MM.1S (cell line): ENCODE measurements at regions not wholly inside any gene's neighbourhood (a gene's known extent, or its start where the extent isn't known, plus 50 kb on each side); places are given as distances from the start of the nearest gene placed in this dataset.

Experiments
- DNase-seq: peaks from one replicate; pipeline ENCODE4 v3.0.0-alpha.2; 2015
- H2AFZ ChIP-seq: fragments of 300-600 bp; sonication (generic); 2 replicates; pipeline ENCODE4 v1.6.0; 2016; ENCODE audit warnings: antibody characterized with exemption, low read length
- H3F3A ChIP-seq: fragments of 300-600 bp; sonication (generic); 2 replicates; pipeline ENCODE4 v1.6.1; 2016; ENCODE audit warnings: mild to moderate bottlenecking, antibody characterized with exemption, low read length, moderate library complexity, mixed read lengths; ENCODE audit not compliant: insufficient read depth
- H3K27ac ChIP-seq: fragments of 300-600 bp; sonication (generic); 2 replicates; pipeline ENCODE4 v1.5.1; 2016; ENCODE audit warnings: mild to moderate bottlenecking, low read length
- H3K27me3 ChIP-seq: fragments of 300-600 bp; sonication (generic); replicated peaks from 2 replicates; pipeline ENCODE4 v1.6.0; 2016; ENCODE audit warnings: low read length; ENCODE audit not compliant: insufficient read depth
- H3K36me3 ChIP-seq: fragments of 300-600 bp; sonication (generic); replicated peaks from 2 replicates; pipeline ENCODE4 v1.6.1; 2016; ENCODE audit warnings: mild to moderate bottlenecking, low read length, mixed read lengths; ENCODE audit not compliant: insufficient read depth
- H3K4me1 ChIP-seq: fragments of 300-600 bp; sonication (generic); 2 replicates; pipeline ENCODE4 v1.6.1; 2016; ENCODE audit warnings: low read length, mixed read lengths
- H3K4me2 ChIP-seq: fragments of 300-600 bp; sonication (generic); 2 replicates; pipeline ENCODE4 v1.6.0; 2016; ENCODE audit warnings: low read depth, low read length
- H3K4me3 ChIP-seq: fragments of 300-600 bp; sonication (generic); 2 replicates; pipeline ENCODE4 v1.5.1; 2016; ENCODE audit warnings: low read length, mixed read lengths
- H3K79me2 ChIP-seq: fragments of 300-600 bp; sonication (generic); 2 replicates; pipeline ENCODE4 v1.6.1; 2016; ENCODE audit warnings: mixed run types, low read length, mixed read lengths
- H3K9ac ChIP-seq: fragments of 300-600 bp; sonication (generic); 2 replicates; pipeline ENCODE4 v1.6.1; 2016; ENCODE audit warnings: low read length, mixed read lengths
- H3K9me2 ChIP-seq: fragments of 300-600 bp; sonication (generic); replicated peaks from 2 replicates; pipeline ENCODE4 v1.6.1; 2016; ENCODE audit warnings: mild to moderate bottlenecking, low read length, mixed read lengths; ENCODE audit not compliant: insufficient read depth
- H3K9me3 ChIP-seq: fragments of 300-600 bp; sonication (generic); replicated peaks from 2 replicates; pipeline ENCODE4 v1.6.1; 2016; ENCODE audit warnings: mild to moderate bottlenecking, low read length, mixed read lengths; ENCODE audit not compliant: insufficient read depth
- H4K20me1 ChIP-seq: fragments of 300-600 bp; sonication (generic); 2 replicates; pipeline ENCODE4 v1.6.1; 2016; ENCODE audit warnings: mild to moderate bottlenecking, low read length, moderate library complexity, mixed read lengths; ENCODE audit not compliant: insufficient read depth
- EZH2 ChIP-seq: fragments of 300-600 bp; sonication (generic); optimal IDR thresholded peaks from 2 replicates; pipeline ENCODE3; 2017; ENCODE audit warnings: low read depth, mild to moderate bottlenecking, antibody characterized with exemption, low read length, mixed read lengths
- EZH2phosphoT487 ChIP-seq: fragments of 300-600 bp; sonication (generic); IDR thresholded peaks from 2 replicates; pipeline ENCODE4 v1.6.1; 2018; ENCODE audit warnings: antibody characterized with exemption, low read length
- TF ChIP-seq, protein P1 (sequence below): fragments of 300-600 bp; sonication (generic); IDR thresholded peaks from 2 replicates; pipeline ENCODE4 v1.5.1; 2016; ENCODE audit warnings: antibody characterized with exemption, low read length, mixed read lengths

DNA sequence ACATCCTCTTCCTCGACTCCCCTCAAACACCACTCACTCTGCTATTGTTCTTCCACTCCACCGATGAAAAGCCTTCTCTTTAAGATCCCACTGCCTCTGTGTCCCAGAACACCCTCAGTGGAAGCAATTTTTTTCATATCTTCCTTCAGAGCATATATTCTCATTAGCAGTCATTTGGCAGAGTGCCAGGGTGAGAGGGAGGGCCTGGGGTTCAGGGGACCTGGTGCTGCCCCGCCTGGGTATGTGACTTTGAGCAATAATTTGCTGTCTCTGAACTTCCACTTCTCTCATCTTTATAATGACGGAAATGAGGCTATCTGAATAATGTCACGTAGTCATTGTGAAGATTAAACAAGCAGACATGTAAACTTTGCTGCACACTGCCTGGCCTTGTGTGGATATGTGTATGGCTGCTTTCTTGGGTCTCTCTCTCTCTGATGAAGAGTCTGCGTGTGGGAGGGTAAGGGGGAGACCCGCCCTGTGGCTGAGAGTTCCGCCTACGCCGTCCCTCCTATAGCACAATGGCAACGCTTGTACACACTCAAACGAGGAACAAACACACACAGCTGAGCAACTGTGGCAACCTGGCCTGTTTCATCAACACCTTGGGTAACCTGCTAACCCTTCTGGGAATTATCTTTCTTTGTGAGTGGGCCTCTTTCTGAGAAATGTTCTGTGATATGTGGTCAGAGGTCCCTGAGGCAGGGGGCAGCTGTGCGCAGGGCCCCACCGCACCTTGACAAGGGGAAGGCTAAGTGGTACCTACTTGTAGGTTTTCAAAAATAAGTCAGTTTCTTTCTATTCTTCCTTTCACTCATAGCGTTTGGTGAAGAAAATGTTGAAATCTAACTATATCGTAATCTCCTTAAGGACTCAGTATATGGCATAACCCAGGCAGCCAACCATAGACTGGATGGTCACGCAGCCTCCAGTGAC lies 369.8 kb downstream of the SV2B start:
- Histone ChIP-seq H3K4me1 (peaks cover 16% of the 10 kb centered on the region), H3K9ac (no peak overlapping the region), H3K4me3 (no peak overlapping the region), H3F3A (peaks cover 2% of the 10 kb centered on the region; the same call in 1 of the 2 replicates), H3K27ac (no peak overlapping the region), H3K4me2 (no peak overlapping the region), H3K79me2 (no peaks in the 10 kb centered on the region), H3K27me3 (no peaks in the 10 kb centered on the region), H3K9me3 (no peaks in the 10 kb centered on the region), H3K36me3 (no peaks in the 10 kb centered on the region), H2AFZ (no peak overlapping the region), H3K9me2 (no peaks in the 10 kb centered on the region), H4K20me1 (no peaks in the 10 kb centered on the region)
- no peak for TF ChIP-seq EZH2phosphoT487
- TF ChIP-seq, protein P1, sequence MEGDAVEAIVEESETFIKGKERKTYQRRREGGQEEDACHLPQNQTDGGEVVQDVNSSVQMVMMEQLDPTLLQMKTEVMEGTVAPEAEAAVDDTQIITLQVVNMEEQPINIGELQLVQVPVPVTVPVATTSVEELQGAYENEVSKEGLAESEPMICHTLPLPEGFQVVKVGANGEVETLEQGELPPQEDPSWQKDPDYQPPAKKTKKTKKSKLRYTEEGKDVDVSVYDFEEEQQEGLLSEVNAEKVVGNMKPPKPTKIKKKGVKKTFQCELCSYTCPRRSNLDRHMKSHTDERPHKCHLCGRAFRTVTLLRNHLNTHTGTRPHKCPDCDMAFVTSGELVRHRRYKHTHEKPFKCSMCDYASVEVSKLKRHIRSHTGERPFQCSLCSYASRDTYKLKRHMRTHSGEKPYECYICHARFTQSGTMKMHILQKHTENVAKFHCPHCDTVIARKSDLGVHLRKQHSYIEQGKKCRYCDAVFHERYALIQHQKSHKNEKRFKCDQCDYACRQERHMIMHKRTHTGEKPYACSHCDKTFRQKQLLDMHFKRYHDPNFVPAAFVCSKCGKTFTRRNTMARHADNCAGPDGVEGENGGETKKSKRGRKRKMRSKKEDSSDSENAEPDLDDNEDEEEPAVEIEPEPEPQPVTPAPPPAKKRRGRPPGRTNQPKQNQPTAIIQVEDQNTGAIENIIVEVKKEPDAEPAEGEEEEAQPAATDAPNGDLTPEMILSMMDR, result no peak
- no peak for TF ChIP-seq EZH2
- DNase-seq, result no peak

DNA sequence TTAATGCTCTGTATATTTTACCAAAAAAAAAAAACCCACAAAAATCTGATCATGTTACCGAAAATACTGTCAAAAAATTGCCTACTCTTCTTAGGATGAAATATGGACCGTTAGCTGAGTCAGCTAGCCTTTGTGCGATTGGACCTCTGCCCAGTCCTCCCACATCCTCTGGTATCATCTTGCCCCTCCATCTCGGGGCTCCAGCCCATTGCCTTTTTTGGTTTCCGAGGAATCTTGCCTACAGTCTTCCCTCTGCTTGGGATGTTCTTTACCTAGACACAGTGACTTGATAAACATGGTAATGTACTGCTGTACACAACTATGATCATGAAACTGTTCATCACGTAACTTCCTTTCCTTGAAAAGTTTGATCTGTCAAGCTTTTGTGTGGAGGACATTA lies 371.4 kb downstream of the SV2B start:
- no peaks in the 10 kb centered on the region for H3K79me2 ChIP-seq
- no peaks in the 10 kb centered on the region for H3K9me3 ChIP-seq
- H3K36me3 ChIP-seq, result no peaks in the 10 kb centered on the region
- H3K9ac ChIP-seq, result no peak overlapping the region
- H2AFZ ChIP-seq, result no peak overlapping the region
- H3K27ac ChIP-seq, result no peak overlapping the region
- peaks cover 2% of the 10 kb centered on the region; the same call in 1 of the 2 replicates for H3F3A ChIP-seq
- no peaks in the 10 kb centered on the region for H3K9me2 ChIP-seq
- no peak for DNase-seq
- H4K20me1 ChIP-seq, result no peaks in the 10 kb centered on the region
- TF ChIP-seq, protein P1, result no peak
- TF ChIP-seq EZH2phosphoT487 (no peak), EZH2 (no peak)
- peaks cover 16% of the 10 kb centered on the region for H3K4me1 ChIP-seq
- no peak overlapping the region for H3K4me3 ChIP-seq
- H3K27me3 ChIP-seq, result no peaks in the 10 kb centered on the region
- no peak overlapping the region for H3K4me2 ChIP-seq

DNA sequence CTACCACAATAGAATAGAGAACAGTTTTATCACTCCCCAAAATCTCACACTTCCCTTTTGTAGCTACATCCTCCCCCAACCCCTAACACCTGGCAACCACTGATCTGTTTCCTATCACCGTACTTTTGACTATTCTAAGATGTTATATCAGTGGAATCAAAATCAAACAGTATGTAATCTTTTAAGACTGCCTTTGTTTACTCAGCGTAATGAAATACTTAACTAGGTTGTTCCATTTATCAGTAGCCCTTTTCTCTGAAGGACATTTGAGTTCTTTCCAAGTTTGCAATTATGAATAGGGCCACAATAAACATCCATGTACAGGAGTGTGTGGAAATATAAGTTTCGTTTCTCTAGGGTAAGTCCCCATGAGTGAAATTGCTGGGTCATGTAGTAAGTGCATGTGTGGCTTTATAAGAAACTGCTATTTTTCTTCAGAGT lies 372.3 kb downstream of the SV2B start:
- no peak overlapping the region for H2AFZ ChIP-seq
- peak; percentile 60 for DNase-seq
- TF ChIP-seq EZH2phosphoT487, result no peak
- no peak for TF ChIP-seq EZH2
- TF ChIP-seq, protein P1, result no peak
- H3F3A ChIP-seq, result peaks cover 2% of the 10 kb centered on the region; the same call in 1 of the 2 replicates
- H3K36me3 ChIP-seq, result no peaks in the 10 kb centered on the region
- no peak overlapping the region for H3K4me3 ChIP-seq
- H3K9me2 ChIP-seq, result no peaks in the 10 kb centered on the region
- H3K27ac ChIP-seq, result peak overlapping the region; percentile 16; the same call in 1 of the 2 replicates
- H3K4me2 ChIP-seq, result peak overlapping the region; percentile 20
- H3K9ac ChIP-seq, result no peak overlapping the region
- H4K20me1 ChIP-seq, result no peaks in the 10 kb centered on the region
- H3K9me3 ChIP-seq, result no peaks in the 10 kb centered on the region
- no peaks in the 10 kb centered on the region for H3K27me3 ChIP-seq
- H3K79me2 ChIP-seq, result no peaks in the 10 kb centered on the region
- H3K4me1 ChIP-seq, result peaks cover 16% of the 10 kb centered on the region
